HG02943 (cell line): ENCODE measurements at regions not wholly inside any gene's neighbourhood (a gene's known extent, or its start where the extent isn't known, plus 50 kb on each side); places are given as distances from the start of the nearest gene placed in this dataset.

Source experiments
- ATAC-seq: cut with Tn5 transposase; IDR thresholded peaks from one replicate; pipeline ENCODE4 v1.9.1; 2021; ENCODE audit warnings: mild to moderate bottlenecking, low read depth, moderate library complexity; ENCODE audit not compliant: unreplicated experiment

- no peak for ATAC-seq
These were observed 52.7 kb upstream of the DMRT1 start for GRCh38 chr9:788777-789176.
